MM.1S (cell line): ENCODE measurements at regions not wholly inside any gene's neighbourhood (a gene's known extent, or its start where the extent isn't known, plus 50 kb on each side); places are given as distances from the start of the nearest gene placed in this dataset.

Source experiments
- CTCF ChIP-seq: fragments of 300-600 bp; sonication (generic); IDR thresholded peaks from 2 replicates; pipeline ENCODE4 v1.5.1; 2016; ENCODE audit warnings: antibody characterized with exemption, low read length, mixed read lengths
- EZH2 ChIP-seq: fragments of 300-600 bp; sonication (generic); optimal IDR thresholded peaks from 2 replicates; pipeline ENCODE3; 2017; ENCODE audit warnings: low read depth, mild to moderate bottlenecking, antibody characterized with exemption, low read length, mixed read lengths
- EZH2phosphoT487 ChIP-seq: fragments of 300-600 bp; sonication (generic); IDR thresholded peaks from 2 replicates; pipeline ENCODE4 v1.6.1; 2018; ENCODE audit warnings: antibody characterized with exemption, low read length

- TF ChIP-seq CTCF (no peak), EZH2phosphoT487 (no peak), EZH2 (no peak)
Observed at GRCh38 chr4:22216278-22216677, 267.7 kb upstream of the KCNIP4 start.
